ENCODE measurements at regions not wholly inside any gene's neighbourhood (a gene's known extent, or its start where the extent isn't known, plus 50 kb on each side); places are given as distances from the start of the nearest gene placed in this dataset.
"Not testable (repeated sequence)": the region's sequence is repeated elsewhere in the genome, so short reads cannot be mapped to it uniquely, and the experiment has no call there.

DNA sequence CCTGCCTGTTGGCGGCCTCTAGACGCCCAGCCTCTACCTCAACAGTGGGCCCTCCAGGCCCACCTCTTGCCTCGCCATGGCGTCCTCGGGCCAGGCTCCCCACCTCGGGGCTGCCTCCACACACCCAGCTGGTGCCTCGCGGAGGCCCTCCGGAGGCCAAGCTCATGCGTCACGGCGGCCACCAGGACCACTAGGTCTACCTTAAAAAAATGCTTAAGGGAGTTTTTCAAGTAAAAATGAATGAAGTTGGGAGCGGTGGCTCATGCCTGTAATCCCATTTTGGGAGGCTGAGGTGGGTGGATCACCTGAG lies 327.5 kb downstream of the ZNF479 start:
- 82 to 88% methylated on average over 12 to 13 of the region's 13 CpGs for WGBS, 2 donors
- DNase-seq; ATAC-seq (ENCODE audit: low FRiP score); H3K4me1 ChIP-seq (ENCODE audit: control insufficient read depth in 1 of 2, insufficient read depth in 2 of 2, low read length in 2 of 2); H3K9me3 ChIP-seq (ENCODE audit: control insufficient read depth, low read length); H3K4me3 ChIP-seq (ENCODE audit: low read length in 2 of 2); intact Hi-C loops (cut with DNase I); H3K27me3 ChIP-seq (ENCODE audit: control insufficient read depth in 1 of 2, insufficient read depth in 2 of 2, low read length in 1 of 2); H3K27ac ChIP-seq (ENCODE audit: low read depth in 1 of 2, low read length in 2 of 2); H3K36me3 ChIP-seq (ENCODE audit: control insufficient read depth in 1 of 2, insufficient read depth in 2 of 2, low read length in 1 of 2): not testable (repeated sequence)

DNA sequence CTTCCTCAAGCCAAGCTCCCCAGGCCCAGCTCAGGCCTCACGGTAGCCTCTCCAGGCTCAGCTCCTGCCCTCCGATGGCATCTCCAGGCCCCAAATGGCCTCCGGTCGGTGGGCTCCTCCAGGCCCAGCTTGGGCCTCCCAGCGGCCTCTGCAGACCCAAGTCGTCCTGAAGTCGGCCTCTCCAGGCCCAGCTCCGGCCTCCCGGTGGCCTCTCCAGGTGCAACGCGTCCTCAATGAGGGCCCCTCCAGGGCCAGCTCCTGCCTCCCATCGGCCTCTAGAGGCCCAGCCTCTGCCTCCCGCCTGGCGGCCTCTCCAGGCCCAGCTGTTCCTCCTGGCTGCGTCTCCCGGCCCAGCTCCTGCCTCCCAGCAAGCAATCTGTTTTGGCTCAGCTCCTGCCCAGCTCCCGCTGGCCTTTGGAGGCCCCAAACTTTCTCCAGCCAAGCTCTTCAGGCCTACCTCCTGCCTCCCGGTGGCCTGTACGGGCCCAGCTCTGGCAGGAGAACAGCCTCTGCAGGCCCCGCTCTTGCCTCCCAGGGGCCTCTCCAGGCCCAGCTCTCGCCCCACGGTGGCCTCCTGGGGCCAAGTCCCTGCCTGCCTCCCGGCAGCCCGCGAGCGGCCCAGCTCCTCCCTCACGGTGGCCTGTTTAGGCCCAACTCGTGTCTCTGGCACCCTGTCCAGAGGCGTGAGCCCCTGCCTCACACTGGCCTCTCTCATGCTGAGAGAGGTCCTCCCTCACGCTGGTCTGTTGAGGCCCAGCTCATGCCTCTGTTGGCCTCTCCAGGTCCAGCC lies 328.1 kb downstream of the ZNF479 start:
- 88% methylated on average over 24 to 30 of the region's 30 CpGs for WGBS, 2 donors
- H3K4me3 ChIP-seq (ENCODE audit: low read length in 2 of 2); H3K36me3 ChIP-seq (ENCODE audit: control insufficient read depth in 1 of 2, insufficient read depth in 2 of 2, low read length in 1 of 2); H3K9me3 ChIP-seq (ENCODE audit: control insufficient read depth, low read length); ATAC-seq (ENCODE audit: low FRiP score); DNase-seq; H3K4me1 ChIP-seq (ENCODE audit: control insufficient read depth in 1 of 2, insufficient read depth in 2 of 2, low read length in 2 of 2); H3K27ac ChIP-seq (ENCODE audit: low read depth in 1 of 2, low read length in 2 of 2); intact Hi-C loops (cut with DNase I); H3K27me3 ChIP-seq (ENCODE audit: control insufficient read depth in 1 of 2, insufficient read depth in 2 of 2, low read length in 1 of 2): not testable (repeated sequence)

DNA sequence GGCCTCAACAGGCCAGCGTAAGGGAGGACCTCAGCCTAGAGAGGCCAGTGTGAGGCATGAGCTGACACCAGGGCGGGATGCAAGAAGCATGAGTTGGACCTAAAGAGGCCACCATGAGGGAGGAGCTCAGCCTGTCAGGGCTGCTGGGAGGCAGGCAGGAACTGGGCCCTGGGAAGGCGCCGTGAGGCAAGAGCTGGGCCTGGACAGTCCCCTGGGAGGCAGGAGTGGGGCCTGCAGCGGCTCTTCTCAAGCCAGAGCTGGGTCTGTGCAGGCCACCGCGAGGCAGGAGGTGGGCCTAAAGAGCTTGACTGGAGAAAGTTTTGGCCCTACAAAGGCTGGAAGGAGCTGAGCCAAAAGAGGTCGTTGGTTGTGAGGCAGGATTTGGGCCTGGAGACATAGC lies 328.9 kb downstream of the ZNF479 start:
- H3K4me1 ChIP-seq (ENCODE audit: control insufficient read depth in 1 of 2, insufficient read depth in 2 of 2, low read length in 2 of 2); H3K9me3 ChIP-seq (ENCODE audit: control insufficient read depth, low read length); H3K36me3 ChIP-seq (ENCODE audit: control insufficient read depth in 1 of 2, insufficient read depth in 2 of 2, low read length in 1 of 2); H3K27ac ChIP-seq (ENCODE audit: low read depth in 1 of 2, low read length in 2 of 2); H3K4me3 ChIP-seq (ENCODE audit: low read length in 2 of 2); H3K27me3 ChIP-seq (ENCODE audit: control insufficient read depth in 1 of 2, insufficient read depth in 2 of 2, low read length in 1 of 2); DNase-seq; intact Hi-C loops (cut with DNase I): not testable (repeated sequence)
- 74 to 82% methylated on average over 7 to 8 of the region's 8 CpGs for WGBS, 2 donors
- peak; percentile 34 for ATAC-seq (ENCODE audit: low FRiP score)

DNA sequence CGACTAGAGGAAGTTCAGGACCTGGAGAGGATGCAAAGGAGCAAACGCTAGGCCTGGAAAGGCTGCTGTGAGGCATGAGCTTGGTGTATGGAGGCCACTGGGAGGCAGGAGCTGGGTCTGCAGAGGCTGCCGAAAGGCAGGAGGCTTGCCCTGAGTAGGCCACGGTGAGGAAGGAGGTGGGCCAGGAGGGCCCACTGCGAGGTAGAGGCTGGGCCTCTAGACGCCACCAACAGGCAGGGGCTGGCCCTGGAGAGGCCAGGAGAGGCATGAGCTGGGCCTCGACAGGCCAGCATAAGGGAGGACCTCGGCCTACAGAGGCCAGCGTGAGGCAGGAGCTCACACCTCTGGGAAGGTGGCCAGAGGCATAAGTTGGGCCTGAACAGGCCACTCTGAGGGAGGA lies 330.0 kb downstream of the ZNF479 start:
- H3K4me1 ChIP-seq (ENCODE audit: control insufficient read depth in 1 of 2, insufficient read depth in 2 of 2, low read length in 2 of 2); H3K36me3 ChIP-seq (ENCODE audit: control insufficient read depth in 1 of 2, insufficient read depth in 2 of 2, low read length in 1 of 2); DNase-seq; H3K4me3 ChIP-seq (ENCODE audit: low read length in 2 of 2); H3K9me3 ChIP-seq (ENCODE audit: control insufficient read depth, low read length); H3K27ac ChIP-seq (ENCODE audit: low read depth in 1 of 2, low read length in 2 of 2); H3K27me3 ChIP-seq (ENCODE audit: control insufficient read depth in 1 of 2, insufficient read depth in 2 of 2, low read length in 1 of 2); intact Hi-C loops (cut with DNase I): not testable (repeated sequence)
- peak; percentile 59 for ATAC-seq (ENCODE audit: low FRiP score)
- WGBS, 2 donors, result 78% methylated on average over 2 of the region's 9 CpGs; no CpG with 5 or more reads in 1 of the 2 donors

DNA sequence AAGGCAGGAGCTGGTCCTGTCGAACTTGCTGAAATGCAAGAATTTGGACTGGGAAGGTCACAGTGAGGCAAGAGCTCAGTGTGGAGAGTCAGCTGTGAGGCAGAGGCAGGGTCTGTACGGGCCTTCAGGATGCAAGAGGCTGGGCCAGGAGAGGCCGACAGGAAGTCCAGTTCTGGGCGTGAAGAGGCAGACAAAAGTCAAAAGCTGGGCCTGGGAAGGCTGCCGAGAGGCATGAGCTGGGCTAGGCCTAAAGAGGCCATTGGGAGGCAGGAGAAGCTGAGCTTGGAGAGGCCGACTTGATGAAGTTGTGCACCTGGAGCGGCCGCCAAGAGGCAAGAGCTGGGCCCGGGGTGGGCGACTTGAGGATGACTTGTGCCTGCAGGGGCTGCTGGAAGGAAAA lies 330.5 kb downstream of the ZNF479 start:
- peak; percentile 40 for ATAC-seq (ENCODE audit: low FRiP score)
- H3K9me3 ChIP-seq (ENCODE audit: control insufficient read depth, low read length); intact Hi-C loops (cut with DNase I): not testable (repeated sequence)

DNA sequence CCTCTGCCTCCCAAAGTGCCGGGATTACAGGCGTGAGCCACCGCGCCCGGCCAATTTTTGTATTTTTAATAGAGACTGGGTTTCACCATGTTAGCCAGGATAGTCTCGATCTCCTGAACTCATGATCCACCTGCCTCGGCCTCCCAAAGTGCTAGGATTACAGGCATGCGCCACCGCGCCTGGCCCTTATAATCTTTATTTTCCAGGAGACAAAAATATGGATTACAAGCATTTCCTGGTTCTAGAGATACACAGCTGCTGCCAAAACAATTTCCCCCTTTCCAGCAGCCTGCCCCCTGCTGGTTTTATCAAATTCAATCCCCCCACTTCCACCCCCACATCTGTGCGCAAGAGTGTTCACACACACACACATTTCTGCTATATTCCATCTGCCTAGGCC lies 333.4 kb downstream of the ZNF479 start:
- WGBS, 2 donors, result 87 to 90% methylated on average over 5 to 11 of the region's 11 CpGs
- H3K4me1 ChIP-seq (ENCODE audit: control insufficient read depth in 1 of 2, insufficient read depth in 2 of 2, low read length in 2 of 2); DNase-seq; H3K9me3 ChIP-seq (ENCODE audit: control insufficient read depth, low read length); H3K27ac ChIP-seq (ENCODE audit: low read depth in 1 of 2, low read length in 2 of 2); H3K4me3 ChIP-seq (ENCODE audit: low read length in 2 of 2); ATAC-seq (ENCODE audit: low FRiP score); intact Hi-C loops (cut with DNase I); H3K27me3 ChIP-seq (ENCODE audit: control insufficient read depth in 1 of 2, insufficient read depth in 2 of 2, low read length in 1 of 2); H3K36me3 ChIP-seq (ENCODE audit: control insufficient read depth in 1 of 2, insufficient read depth in 2 of 2, low read length in 1 of 2): not testable (repeated sequence)

More for the DNA sequence above, 330.5 kb downstream of the ZNF479 start:
- H3K4me1 ChIP-seq (ENCODE audit: control insufficient read depth in 1 of 2, insufficient read depth in 2 of 2, low read length in 2 of 2); H3K27me3 ChIP-seq (ENCODE audit: control insufficient read depth in 1 of 2, insufficient read depth in 2 of 2, low read length in 1 of 2); H3K27ac ChIP-seq (ENCODE audit: low read depth in 1 of 2, low read length in 2 of 2); H3K36me3 ChIP-seq (ENCODE audit: control insufficient read depth in 1 of 2, insufficient read depth in 2 of 2, low read length in 1 of 2); H3K4me3 ChIP-seq (ENCODE audit: low read length in 2 of 2); DNase-seq: not testable (repeated sequence)
- WGBS, 2 donors, result 43 to 67% methylated on average over 1 to 5 of the region's 10 CpGs

DNA sequence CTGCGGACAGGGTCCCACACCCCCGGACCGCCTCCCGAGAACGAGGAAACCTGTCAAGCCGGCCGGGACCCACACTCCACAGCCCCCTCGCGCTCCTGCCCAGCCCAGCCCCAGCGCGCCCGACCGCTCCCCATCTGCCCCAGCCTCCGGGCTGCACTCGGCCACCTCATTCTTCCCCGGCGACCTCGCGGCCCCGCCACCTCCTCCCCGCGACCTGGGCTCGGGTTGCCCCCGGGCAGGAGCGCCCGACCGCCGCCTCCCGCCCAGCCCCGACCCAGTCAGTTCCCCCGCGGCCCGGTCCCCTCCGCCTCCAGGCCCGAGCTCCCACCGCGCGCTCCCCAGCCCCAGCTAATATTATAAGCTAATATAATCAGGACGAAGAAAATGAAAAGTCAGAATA lies 344.8 kb downstream of the ZNF479 start:
- H3K9me3 ChIP-seq (ENCODE audit: control insufficient read depth, low read length); ATAC-seq (ENCODE audit: low FRiP score): not testable (repeated sequence)
- 56 to 59% methylated on average over 16 to 39 of the region's 39 CpGs for WGBS, 2 donors

More for the DNA sequence above, 344.8 kb downstream of the ZNF479 start:
- H3K4me1 ChIP-seq (ENCODE audit: control insufficient read depth in 1 of 2, insufficient read depth in 2 of 2, low read length in 2 of 2); intact Hi-C loops (cut with DNase I); H3K27ac ChIP-seq (ENCODE audit: low read depth in 1 of 2, low read length in 2 of 2); H3K27me3 ChIP-seq (ENCODE audit: control insufficient read depth in 1 of 2, insufficient read depth in 2 of 2, low read length in 1 of 2); H3K4me3 ChIP-seq (ENCODE audit: low read length in 2 of 2); DNase-seq; H3K36me3 ChIP-seq (ENCODE audit: control insufficient read depth in 1 of 2, insufficient read depth in 2 of 2, low read length in 1 of 2): not testable (repeated sequence)
